Pancreas (tissue), 10 donors: ENCODE measurements at regions not wholly inside any gene's neighbourhood (a gene's known extent, or its start where the extent isn't known, plus 50 kb on each side); places are given as distances from the start of the nearest gene placed in this dataset.

Experiments
- ATAC-seq, 4 donors: fragments of 200-7000 bp; cut with Tn5 transposase; one replicate each; pipeline versions ENCODE4 v1.8.0 to v1.9.1; 2020; ENCODE audit warnings: mild to moderate bottlenecking in 4 of 4, moderate library complexity in 4 of 4
- DNase-seq, 6 donors: peaks; one replicate each; pipeline ENCODE4 v3.0.0-alpha.2; 2020
- FAIRE-seq: peaks from 2 replicates; lab custom pipeline; 2012; peaks lifted over from hg19 to GRCh38; lab: Jason Lieb, UNC
- H3K27ac ChIP-seq, 4 donors: fragments of 200-600 bp; sonication (generic); 1 replicate in 3 of 4; 2 replicates in 1 of 4; pipeline versions ENCODE4 v1.5.0 to v1.8.0; 2020
- H3K27me3 ChIP-seq, 4 donors: fragments of 200-600 bp; one replicate each; pipeline ENCODE4 v1.8.0; 2021
- H3K36me3 ChIP-seq, 3 donors: fragments of 200-600 bp; sonication (generic) in 1 of 3; one replicate each; pipeline versions ENCODE4 v1.5.0 to v1.8.0; 2020 to 2021
- H3K4me1 ChIP-seq, 3 donors: fragments of 200-600 bp; one replicate each; pipeline ENCODE4 v1.8.0; 2021
- H3K4me3 ChIP-seq, 4 donors: fragments of 200-600 bp; sonication (generic) in 2 of 4; one replicate each; pipeline versions ENCODE4 v1.5.0 to v1.8.0; 2020 to 2021
- H3K9me3 ChIP-seq, 4 donors: fragments of 200-600 bp; one replicate each; pipeline ENCODE4 v1.8.0; 2021
- CTCF ChIP-seq, 4 donors: fragments of 200-600 bp; sonication (generic) in 3 of 4; IDR thresholded peaks; one replicate each; pipeline versions ENCODE4 v1.5.0 to v1.8.0; 2021; ENCODE audit warnings: antibody characterized with exemption in 4 of 4
- WGBS, 2 donors: extraction: QIAGEN DNeasy Blood & Tissue Kit; methylation state at CpG; one replicate each; pipeline ENCODE4 v1.1.7; 2013; 5-methylcytosine and 5-hydroxymethylcytosine counted together
- intact Hi-C, 3 donors: fragments of 100-400 bp; cut with DNase I; formaldehyde crosslinking; loops; one replicate each; pipeline versions ENCODE4 v1.11.1 to v1.14.2; 2022
- donor health status: healthy with polysubstance abuse.
- donor health status: DM: no; HTN: no; CAD: no; lungs with moderate emphysema.
- donor health status: DM: no; HTN: no; CAD: no.
- donor health status: control.
- donor health status: control.
- donor health status: Bipolar disorder and iron deficiency.
- donor health status: DM: yes; HTN: yes; CAD: no.
- donor health status: DM: no; HTN: no; CAD: no.
- donor health status: DM: no; HTN: no; CAD: no.
- donor health status: DM: yes; HTN: yes; CAD: no.

- DNase-seq = no peak
- 97 to 99% methylated on average over 7 of the region's 7 CpGs for WGBS, 2 donors
- H3K9me3 ChIP-seq = no peaks in the 10 kb centered on the region
- intact Hi-C loops = no loop called here
- no peaks in the 10 kb centered on the region for H3K36me3 ChIP-seq
- TF ChIP-seq CTCF (IDR thresholded peaks at IDR 0.05) = no peak
- H3K4me3 ChIP-seq = no peak overlapping the region
- no peak for ATAC-seq
- no peak for FAIRE-seq
- H3K4me1 ChIP-seq = no peaks in the 10 kb centered on the region
- no peak overlapping the region for H3K27ac ChIP-seq
- H3K27me3 ChIP-seq = no peaks in the 10 kb centered on the region
Measured at GRCh38 chr2:54020793-54021414, 50.1 kb upstream of the PSME4 start.
